ENCODE measurements at regions not wholly inside any gene's neighbourhood (a gene's known extent, or its start where the extent isn't known, plus 50 kb on each side); places are given as distances from the start of the nearest gene placed in this dataset.

DNA sequence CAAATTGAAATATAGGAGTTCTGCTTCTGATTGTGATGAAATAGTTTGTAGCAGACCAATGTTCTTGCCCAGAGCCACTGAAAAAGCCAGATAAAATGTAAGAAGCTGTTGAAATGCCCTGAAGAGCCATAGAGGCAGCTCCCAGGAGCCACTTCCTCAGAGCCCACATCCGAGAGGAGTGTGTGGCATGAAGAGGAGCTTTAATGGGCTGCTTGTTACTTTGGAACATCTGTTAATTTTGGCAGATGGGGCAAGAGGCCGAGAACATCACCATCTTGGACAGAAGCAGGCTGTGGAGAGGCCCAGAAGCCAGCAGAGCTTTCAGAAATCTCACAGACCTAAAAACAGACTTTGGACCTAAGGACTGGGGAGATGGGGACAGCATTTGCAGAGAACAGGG is 370.8 kb downstream of the GADD45G start:
- no peaks in the 10 kb centered on the region for H3K9me3 ChIP-seq
- no peaks in the 10 kb centered on the region for H3K27me3 Mint-ChIP-seq (ENCODE audit: insufficient read depth, unreplicated experiment)
- no peaks in the 10 kb centered on the region for H3K36me3 ChIP-seq (ENCODE audit: control insufficient read depth, insufficient read depth, low read length)
- H3K4me3 Mint-ChIP-seq (ENCODE audit: unreplicated experiment): no peak overlapping the region
- H3K27me3 ChIP-seq (replicated peaks; ENCODE audit: control insufficient read depth, insufficient read depth, low read length): no peaks in the 10 kb centered on the region
- H3K4me1 Mint-ChIP-seq (ENCODE audit: low read depth, unreplicated experiment): no peaks in the 10 kb centered on the region
- BruUV-seq (replicated peaks): no TSS peak
- H3K36me3 Mint-ChIP-seq (ENCODE audit: insufficient read depth, unreplicated experiment): no peaks in the 10 kb centered on the region
- no peak for DNase-seq
- H3K9me3 Mint-ChIP-seq (ENCODE audit: unreplicated experiment): no peaks in the 10 kb centered on the region
- intact Hi-C loops (cut with micrococcal nuclease; ENCODE audit: unreplicated experiment): no loop called here
- CTCF ChIA-PET: no interaction called here
- TF ChIP-seq, protein P1, sequence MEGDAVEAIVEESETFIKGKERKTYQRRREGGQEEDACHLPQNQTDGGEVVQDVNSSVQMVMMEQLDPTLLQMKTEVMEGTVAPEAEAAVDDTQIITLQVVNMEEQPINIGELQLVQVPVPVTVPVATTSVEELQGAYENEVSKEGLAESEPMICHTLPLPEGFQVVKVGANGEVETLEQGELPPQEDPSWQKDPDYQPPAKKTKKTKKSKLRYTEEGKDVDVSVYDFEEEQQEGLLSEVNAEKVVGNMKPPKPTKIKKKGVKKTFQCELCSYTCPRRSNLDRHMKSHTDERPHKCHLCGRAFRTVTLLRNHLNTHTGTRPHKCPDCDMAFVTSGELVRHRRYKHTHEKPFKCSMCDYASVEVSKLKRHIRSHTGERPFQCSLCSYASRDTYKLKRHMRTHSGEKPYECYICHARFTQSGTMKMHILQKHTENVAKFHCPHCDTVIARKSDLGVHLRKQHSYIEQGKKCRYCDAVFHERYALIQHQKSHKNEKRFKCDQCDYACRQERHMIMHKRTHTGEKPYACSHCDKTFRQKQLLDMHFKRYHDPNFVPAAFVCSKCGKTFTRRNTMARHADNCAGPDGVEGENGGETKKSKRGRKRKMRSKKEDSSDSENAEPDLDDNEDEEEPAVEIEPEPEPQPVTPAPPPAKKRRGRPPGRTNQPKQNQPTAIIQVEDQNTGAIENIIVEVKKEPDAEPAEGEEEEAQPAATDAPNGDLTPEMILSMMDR (IDR thresholded peaks at IDR 0.05; ENCODE audit: insufficient read depth in 1 of 2, low read depth in 1 of 2, low read length in 1 of 2, severe bottlenecking in 1 of 2, unreplicated experiment in 1 of 2): no peak
- no peaks in the 10 kb centered on the region for H3K4me1 ChIP-seq
- no peak overlapping the region for H3K4me3 ChIP-seq (ENCODE audit: low read depth, low read length)
- no peak overlapping the region for H3K27ac Mint-ChIP-seq (ENCODE audit: unreplicated experiment)
- POLR2A ChIA-PET: no interaction called here

DNA sequence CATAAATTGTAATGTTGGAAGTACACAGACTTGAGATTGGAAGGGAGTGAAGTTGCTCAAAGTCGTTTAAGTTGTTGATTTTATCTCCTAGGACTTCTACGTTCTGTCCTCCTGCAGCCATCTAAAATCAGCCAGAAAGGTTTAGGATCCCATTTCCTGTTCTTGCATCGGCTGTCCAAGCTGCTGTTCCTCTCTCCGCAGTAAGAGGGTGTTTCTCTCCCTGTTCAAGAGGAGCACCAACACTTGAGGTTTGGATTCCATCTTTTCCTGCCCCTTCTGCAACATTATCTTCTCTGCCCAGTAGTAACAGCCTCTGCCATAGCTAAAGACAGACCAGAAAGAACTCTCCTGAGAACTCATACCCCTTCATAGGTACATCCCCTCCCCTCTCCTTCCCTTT is 373.4 kb downstream of the GADD45G start:
- Histone ChIP-seq H3K9me3 (no peaks in the 10 kb centered on the region), H3K4me3 (ENCODE audit: low read depth, low read length) (no peak overlapping the region), H3K27me3 (replicated peaks; ENCODE audit: control insufficient read depth, insufficient read depth, low read length) (no peaks in the 10 kb centered on the region), H3K36me3 (ENCODE audit: control insufficient read depth, insufficient read depth, low read length) (no peaks in the 10 kb centered on the region), H3K4me1 (no peaks in the 10 kb centered on the region)
- Mint-ChIP-seq H3K27me3 (ENCODE audit: insufficient read depth, unreplicated experiment) (no peaks in the 10 kb centered on the region), H3K4me3 (ENCODE audit: unreplicated experiment) (no peak overlapping the region), H3K4me1 (ENCODE audit: low read depth, unreplicated experiment) (no peaks in the 10 kb centered on the region), H3K9me3 (ENCODE audit: unreplicated experiment) (peaks cover 6% of the 10 kb centered on the region), H3K36me3 (ENCODE audit: insufficient read depth, unreplicated experiment) (peaks cover 4% of the 10 kb centered on the region), H3K27ac (ENCODE audit: unreplicated experiment) (no peak overlapping the region)
- POLR2A ChIA-PET: no interaction called here
- intact Hi-C loops (cut with micrococcal nuclease; ENCODE audit: unreplicated experiment): no loop called here
- TF ChIP-seq, protein P1 (IDR thresholded peaks at IDR 0.05; ENCODE audit: insufficient read depth in 1 of 2, low read depth in 1 of 2, low read length in 1 of 2, severe bottlenecking in 1 of 2, unreplicated experiment in 1 of 2): peak in 1 of 2 experiments; percentile 15
- DNase-seq: peak in 1 of 2 experiments; percentile 35
- CTCF ChIA-PET: interaction anchor here (1.0 kb wide), 1 partner anchor 375 kb away, joined by 5 read pairs; no protein-coding TSS in a partner anchor
- BruUV-seq (replicated peaks): no TSS peak

- H3K4me1 ChIP-seq: no peaks in the 10 kb centered on the region
- no peaks in the 10 kb centered on the region for H3K27me3 ChIP-seq (replicated peaks; ENCODE audit: control insufficient read depth, insufficient read depth, low read length)
- ChIA-PET POLR2A (no interaction called here), CTCF (no interaction called here)
- Mint-ChIP-seq H3K4me1 (ENCODE audit: low read depth, unreplicated experiment) (no peaks in the 10 kb centered on the region), H3K27me3 (ENCODE audit: insufficient read depth, unreplicated experiment) (no peaks in the 10 kb centered on the region), H3K9me3 (ENCODE audit: unreplicated experiment) (peaks cover 9% of the 10 kb centered on the region), H3K4me3 (ENCODE audit: unreplicated experiment) (no peak overlapping the region), H3K27ac (ENCODE audit: unreplicated experiment) (no peak overlapping the region), H3K36me3 (ENCODE audit: insufficient read depth, unreplicated experiment) (peaks cover 4% of the 10 kb centered on the region)
- TF ChIP-seq, protein P1 (IDR thresholded peaks at IDR 0.05; ENCODE audit: insufficient read depth in 1 of 2, low read depth in 1 of 2, low read length in 1 of 2, severe bottlenecking in 1 of 2, unreplicated experiment in 1 of 2): no peak
- no peak for DNase-seq
- no peaks in the 10 kb centered on the region for H3K36me3 ChIP-seq (ENCODE audit: control insufficient read depth, insufficient read depth, low read length)
- H3K9me3 ChIP-seq: no peaks in the 10 kb centered on the region
- intact Hi-C loops (cut with micrococcal nuclease; ENCODE audit: unreplicated experiment): no loop called here
- no peak overlapping the region for H3K4me3 ChIP-seq (ENCODE audit: low read depth, low read length)
- BruUV-seq (replicated peaks): no TSS peak
Measured at GRCh38 chr9:89980600-89980999, 375.8 kb downstream of the GADD45G start.

Data from Caco-2 (cell line).